ENCODE measurements at regions not wholly inside any gene's neighbourhood (a gene's known extent, or its start where the extent isn't known, plus 50 kb on each side); places are given as distances from the start of the nearest gene placed in this dataset.
"Not testable (repeated sequence)": the region's sequence is repeated elsewhere in the genome, so short reads cannot be mapped to it uniquely, and the experiment has no call there.

DNA sequence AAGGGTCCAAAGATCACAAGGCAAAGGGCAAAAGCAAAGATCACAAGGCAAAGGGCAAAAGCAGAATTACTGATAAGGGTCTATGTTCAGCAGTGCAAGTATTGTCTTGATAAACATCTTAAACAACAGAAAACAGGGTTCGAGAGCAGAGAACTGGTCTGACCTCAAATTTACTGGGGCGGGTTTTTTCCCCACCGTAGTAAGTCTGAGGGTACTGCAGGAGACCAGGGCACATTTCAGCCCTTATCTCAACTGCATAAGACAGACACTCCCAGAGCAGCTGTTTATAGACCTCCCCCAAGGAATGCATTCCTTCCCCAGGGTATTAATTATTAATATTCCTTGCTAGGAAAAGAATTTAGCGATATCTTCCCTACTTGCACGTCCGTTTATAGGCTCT lies 61.3 kb downstream of the ZNF860 start:
- H3K4me3 ChIP-seq (ENCODE audit: low read depth, low read length, poor library complexity, severe bottlenecking); H3K36me3 ChIP-seq (ENCODE audit: insufficient read depth, low read length); H3F3A ChIP-seq (ENCODE audit: insufficient read depth, low read length); H4K20me1 ChIP-seq (ENCODE audit: insufficient read depth, low read length); H3K4me1 ChIP-seq (ENCODE audit: insufficient read depth, low read length, severe bottlenecking); H2AFZ ChIP-seq (ENCODE audit: low read length); H3K9me2 ChIP-seq (ENCODE audit: low read depth, low read length); H3K79me2 ChIP-seq (ENCODE audit: insufficient read depth, low read length); H3K4me2 ChIP-seq (ENCODE audit: low read length); H3K27ac ChIP-seq (ENCODE audit: low read depth, low read length, poor library complexity, severe bottlenecking); H3K9me3 ChIP-seq (ENCODE audit: low read length); H3K9ac ChIP-seq (ENCODE audit: low read length); H3K27me3 ChIP-seq (ENCODE audit: insufficient read depth, low read length): not testable (repeated sequence)

DNA sequence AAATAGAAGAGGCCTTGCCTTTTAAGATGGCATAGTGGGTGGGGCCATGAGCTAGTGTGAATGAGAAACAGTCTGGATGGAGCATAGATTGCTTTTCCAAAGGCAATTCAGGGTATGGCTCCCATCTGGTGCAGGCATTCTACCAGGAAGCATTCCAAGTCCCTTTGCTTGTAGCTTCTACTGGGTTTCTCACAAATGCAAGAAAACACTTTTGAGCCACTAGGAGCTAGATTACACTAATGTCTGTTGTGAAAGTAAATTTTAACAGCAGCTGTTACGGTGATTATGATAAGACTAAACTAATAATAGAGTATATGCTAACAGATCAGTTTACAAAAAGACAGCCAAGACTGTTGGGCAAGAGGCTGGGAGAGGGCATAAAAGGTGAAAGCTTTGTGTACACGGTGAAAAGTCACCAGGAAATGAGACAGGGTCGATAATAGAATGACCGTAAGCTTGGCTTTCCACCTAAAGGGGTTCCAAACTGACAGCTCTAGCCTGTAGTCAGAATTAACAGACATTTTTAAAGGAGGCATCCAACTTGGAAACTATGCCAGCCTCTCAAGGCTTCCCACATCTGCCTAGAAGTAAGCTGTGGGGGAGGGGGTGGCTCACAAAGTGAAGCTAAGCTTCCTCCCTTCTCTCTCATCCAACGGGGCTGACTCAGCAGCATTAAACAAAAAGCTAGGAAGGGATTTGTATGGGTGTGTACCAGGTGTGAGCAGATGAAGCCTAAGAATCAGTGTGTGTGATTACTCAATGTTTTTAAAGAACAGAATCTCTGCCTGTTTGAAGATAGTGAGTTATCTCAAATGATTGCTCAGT lies 61.1 kb upstream of the GPD1L start:
- Histone ChIP-seq H3K36me3 (ENCODE audit: insufficient read depth, low read length) (no peaks in the 10 kb centered on the region), H3K4me3 (ENCODE audit: low read depth, low read length, poor library complexity, severe bottlenecking) (no peak overlapping the region), H3K4me2 (ENCODE audit: low read length) (no peak overlapping the region), H3K27ac (ENCODE audit: low read depth, low read length, poor library complexity, severe bottlenecking) (no peak overlapping the region), H3K27me3 (ENCODE audit: insufficient read depth, low read length) (no peaks in the 10 kb centered on the region), H3K9me2 (ENCODE audit: low read depth, low read length) (no peaks in the 10 kb centered on the region), H4K20me1 (ENCODE audit: insufficient read depth, low read length) (no peaks in the 10 kb centered on the region), H2AFZ (ENCODE audit: low read length) (peak overlapping the region; percentile 55; the same call in 1 of the 2 replicates), H3K9me3 (ENCODE audit: low read length) (peaks cover 2% of the 10 kb centered on the region; the same call in 1 of the 2 replicates), H3K79me2 (ENCODE audit: insufficient read depth, low read length) (no peaks in the 10 kb centered on the region), H3K4me1 (ENCODE audit: insufficient read depth, low read length, severe bottlenecking) (peaks cover 9% of the 10 kb centered on the region), H3K9ac (ENCODE audit: low read length) (no peak overlapping the region), H3F3A (ENCODE audit: insufficient read depth, low read length) (no peaks in the 10 kb centered on the region; the same call in 1 of the 2 replicates)
- TF ChIP-seq EZH2 (IDR thresholded peaks at IDR 0.05; ENCODE audit: borderline replicate concordance, low read length), result no peak
- TF ChIP-seq, protein P1, sequence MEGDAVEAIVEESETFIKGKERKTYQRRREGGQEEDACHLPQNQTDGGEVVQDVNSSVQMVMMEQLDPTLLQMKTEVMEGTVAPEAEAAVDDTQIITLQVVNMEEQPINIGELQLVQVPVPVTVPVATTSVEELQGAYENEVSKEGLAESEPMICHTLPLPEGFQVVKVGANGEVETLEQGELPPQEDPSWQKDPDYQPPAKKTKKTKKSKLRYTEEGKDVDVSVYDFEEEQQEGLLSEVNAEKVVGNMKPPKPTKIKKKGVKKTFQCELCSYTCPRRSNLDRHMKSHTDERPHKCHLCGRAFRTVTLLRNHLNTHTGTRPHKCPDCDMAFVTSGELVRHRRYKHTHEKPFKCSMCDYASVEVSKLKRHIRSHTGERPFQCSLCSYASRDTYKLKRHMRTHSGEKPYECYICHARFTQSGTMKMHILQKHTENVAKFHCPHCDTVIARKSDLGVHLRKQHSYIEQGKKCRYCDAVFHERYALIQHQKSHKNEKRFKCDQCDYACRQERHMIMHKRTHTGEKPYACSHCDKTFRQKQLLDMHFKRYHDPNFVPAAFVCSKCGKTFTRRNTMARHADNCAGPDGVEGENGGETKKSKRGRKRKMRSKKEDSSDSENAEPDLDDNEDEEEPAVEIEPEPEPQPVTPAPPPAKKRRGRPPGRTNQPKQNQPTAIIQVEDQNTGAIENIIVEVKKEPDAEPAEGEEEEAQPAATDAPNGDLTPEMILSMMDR (IDR thresholded peaks at IDR 0.05; ENCODE audit: low read length), result no peak

DNA sequence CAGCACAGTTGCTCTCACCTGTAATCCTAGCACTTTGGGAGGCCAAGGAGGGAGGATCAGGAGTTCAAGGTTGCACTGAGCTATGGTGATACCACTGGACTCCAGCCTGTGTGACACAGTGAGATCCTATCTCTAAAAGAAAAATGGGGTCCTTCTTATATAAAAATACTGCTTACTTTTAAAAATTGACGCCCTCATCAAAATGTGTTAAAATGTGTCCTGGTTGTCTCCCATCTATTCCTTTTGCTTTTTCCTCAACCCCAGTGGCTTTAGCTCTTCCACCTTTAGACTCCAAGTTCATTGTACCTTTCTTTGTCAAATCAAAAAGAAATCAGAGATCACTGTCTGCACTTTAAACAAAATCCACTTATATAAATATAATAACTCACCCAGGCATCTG lies 60.3 kb upstream of the GPD1L start:
- H2AFZ ChIP-seq (ENCODE audit: low read length), result no peak overlapping the region
- H3K4me2 ChIP-seq (ENCODE audit: low read length), result no peak overlapping the region
- no peak overlapping the region for H3K4me3 ChIP-seq (ENCODE audit: low read depth, low read length, poor library complexity, severe bottlenecking)
- H4K20me1 ChIP-seq (ENCODE audit: insufficient read depth, low read length), result no peaks in the 10 kb centered on the region
- H3K79me2 ChIP-seq (ENCODE audit: insufficient read depth, low read length), result no peaks in the 10 kb centered on the region
- H3K9me3 ChIP-seq (ENCODE audit: low read length), result peaks cover 2% of the 10 kb centered on the region; the same call in 1 of the 2 replicates
- H3K9ac ChIP-seq (ENCODE audit: low read length), result no peak overlapping the region
- TF ChIP-seq EZH2 (IDR thresholded peaks at IDR 0.05; ENCODE audit: borderline replicate concordance, low read length), result no peak
- TF ChIP-seq, protein P1 (IDR thresholded peaks at IDR 0.05; ENCODE audit: low read length), result no peak
- no peak overlapping the region for H3K27ac ChIP-seq (ENCODE audit: low read depth, low read length, poor library complexity, severe bottlenecking)
- H3K9me2 ChIP-seq (ENCODE audit: low read depth, low read length), result no peaks in the 10 kb centered on the region
- peaks cover 9% of the 10 kb centered on the region for H3K4me1 ChIP-seq (ENCODE audit: insufficient read depth, low read length, severe bottlenecking)
- no peaks in the 10 kb centered on the region for H3K36me3 ChIP-seq (ENCODE audit: insufficient read depth, low read length)
- no peaks in the 10 kb centered on the region for H3K27me3 ChIP-seq (ENCODE audit: insufficient read depth, low read length)
- H3F3A ChIP-seq (ENCODE audit: insufficient read depth, low read length), result no peaks in the 10 kb centered on the region; the same call in 1 of the 2 replicates
